ES-I3 (cell line): ENCODE measurements at regions not wholly inside any gene's neighbourhood (a gene's known extent, or its start where the extent isn't known, plus 50 kb on each side); places are given as distances from the start of the nearest gene placed in this dataset.

ENCODE experiments used
- H3K36me3 ChIP-seq: 2 replicates; pipeline ENCODE4 v1.6.1; 2013; ENCODE audit warnings: mild to moderate bottlenecking, low read length, control low read depth, moderate library complexity; ENCODE audit not compliant: insufficient read depth
- H3K4me1 ChIP-seq: 2 replicates; pipeline ENCODE4 v1.6.1; 2013; ENCODE audit warnings: mild to moderate bottlenecking, control low read depth, low read length; ENCODE audit not compliant: insufficient read depth
- H3K9ac ChIP-seq: 2 replicates; pipeline ENCODE4 v1.6.1; 2013; ENCODE audit warnings: low read depth, mild to moderate bottlenecking, low read length, moderate library complexity
- H3K9me3 ChIP-seq: 2 replicates; pipeline ENCODE4 v1.6.1; 2013; ENCODE audit warnings: mild to moderate bottlenecking, low read length, moderate library complexity; ENCODE audit not compliant: control insufficient read depth, insufficient read depth

GRCh38 chr3:148254402-148254801 is 443.3 kb upstream of the AGTR1 start:
- no peaks in the 10 kb centered on the region for H3K4me1 ChIP-seq

GRCh38 chr3:148255981-148256969 is 441.4 kb upstream of the AGTR1 start:
- Histone ChIP-seq H3K9ac (no peak overlapping the region), H3K36me3 (no peaks in the 10 kb centered on the region), H3K4me1 (no peaks in the 10 kb centered on the region), H3K9me3 (peaks cover 6% of the 10 kb centered on the region; the same call in 1 of the 2 replicates)

More at GRCh38 chr3:148254402-148254801, 443.3 kb upstream of the AGTR1 start:
- Histone ChIP-seq H3K9ac (no peak overlapping the region), H3K9me3 (peaks cover 6% of the 10 kb centered on the region; the same call in 1 of the 2 replicates), H3K36me3 (no peaks in the 10 kb centered on the region)

- no peak overlapping the region for H3K9ac ChIP-seq
- H3K9me3 ChIP-seq, result peaks cover 3% of the 10 kb centered on the region; the same call in 1 of the 2 replicates
- no peaks in the 10 kb centered on the region for H3K36me3 ChIP-seq
- H3K4me1 ChIP-seq, result no peaks in the 10 kb centered on the region
These were observed 434.7 kb upstream of the AGTR1 start for GRCh38 chr3:148262980-148263379.

- H3K36me3 ChIP-seq, result no peaks in the 10 kb centered on the region
- no peak overlapping the region for H3K9ac ChIP-seq
- no peaks in the 10 kb centered on the region for H3K4me1 ChIP-seq
- no peaks in the 10 kb centered on the region for H3K9me3 ChIP-seq
These were observed 431.9 kb upstream of the AGTR1 start for GRCh38 chr3:148265841-148266240.

GRCh38 chr3:148266341-148266740 is 431.4 kb upstream of the AGTR1 start:
- Histone ChIP-seq H3K9ac (no peak overlapping the region), H3K9me3 (no peaks in the 10 kb centered on the region), H3K4me1 (no peaks in the 10 kb centered on the region), H3K36me3 (no peaks in the 10 kb centered on the region)

GRCh38 chr3:148269816-148270215 is 427.9 kb upstream of the AGTR1 start:
- Histone ChIP-seq H3K4me1 (no peaks in the 10 kb centered on the region; the same call in 1 of the 2 replicates), H3K36me3 (no peaks in the 10 kb centered on the region), H3K9ac (no peak overlapping the region), H3K9me3 (no peaks in the 10 kb centered on the region)

GRCh38 chr3:148280623-148281242 is 417.0 kb upstream of the AGTR1 start:
- Histone ChIP-seq H3K36me3 (no peaks in the 10 kb centered on the region), H3K9me3 (no peaks in the 10 kb centered on the region), H3K9ac (no peak overlapping the region; the same call in 1 of the 2 replicates), H3K4me1 (no peaks in the 10 kb centered on the region)

- H3K9ac ChIP-seq, result no peak overlapping the region
- H3K36me3 ChIP-seq, result no peaks in the 10 kb centered on the region
- no peaks in the 10 kb centered on the region for H3K9me3 ChIP-seq
- H3K4me1 ChIP-seq, result no peaks in the 10 kb centered on the region
These were observed 408.5 kb upstream of the AGTR1 start for GRCh38 chr3:148289159-148289558.

GRCh38 chr3:148297013-148297412 is 400.7 kb upstream of the AGTR1 start:
- no peaks in the 10 kb centered on the region for H3K9me3 ChIP-seq
- H3K36me3 ChIP-seq, result no peaks in the 10 kb centered on the region
- H3K9ac ChIP-seq, result no peak overlapping the region
- no peaks in the 10 kb centered on the region for H3K4me1 ChIP-seq

GRCh38 chr3:148307443-148307843 is 390.3 kb upstream of the AGTR1 start:
- no peaks in the 10 kb centered on the region for H3K4me1 ChIP-seq
- no peaks in the 10 kb centered on the region for H3K36me3 ChIP-seq
- no peak overlapping the region for H3K9ac ChIP-seq
- H3K9me3 ChIP-seq, result no peaks in the 10 kb centered on the region

- Histone ChIP-seq H3K4me1 (no peaks in the 10 kb centered on the region), H3K36me3 (no peaks in the 10 kb centered on the region), H3K9me3 (no peaks in the 10 kb centered on the region), H3K9ac (no peak overlapping the region)
These were observed 388.2 kb upstream of the AGTR1 start for GRCh38 chr3:148309390-148310035.

- H3K36me3 ChIP-seq, result no peaks in the 10 kb centered on the region
- no peak overlapping the region for H3K9ac ChIP-seq
These were observed 381.9 kb upstream of the AGTR1 start for GRCh38 chr3:148315756-148316155.

GRCh38 chr3:148318240-148318639 is 379.5 kb upstream of the AGTR1 start:
- Histone ChIP-seq H3K9ac (no peak overlapping the region), H3K36me3 (no peaks in the 10 kb centered on the region), H3K9me3 (no peaks in the 10 kb centered on the region), H3K4me1 (no peaks in the 10 kb centered on the region)

More at GRCh38 chr3:148315756-148316155, 381.9 kb upstream of the AGTR1 start:
- Histone ChIP-seq H3K9me3 (no peaks in the 10 kb centered on the region), H3K4me1 (no peaks in the 10 kb centered on the region)

- H3K36me3 ChIP-seq, result no peaks in the 10 kb centered on the region
- H3K9ac ChIP-seq, result no peak overlapping the region
- H3K4me1 ChIP-seq, result no peaks in the 10 kb centered on the region
- H3K9me3 ChIP-seq, result no peaks in the 10 kb centered on the region
These were observed 378.4 kb upstream of the AGTR1 start for GRCh38 chr3:148319161-148319915.
